ENCODE measurements at regions not wholly inside any gene's neighbourhood (a gene's known extent, or its start where the extent isn't known, plus 50 kb on each side); places are given as distances from the start of the nearest gene placed in this dataset.

DNA sequence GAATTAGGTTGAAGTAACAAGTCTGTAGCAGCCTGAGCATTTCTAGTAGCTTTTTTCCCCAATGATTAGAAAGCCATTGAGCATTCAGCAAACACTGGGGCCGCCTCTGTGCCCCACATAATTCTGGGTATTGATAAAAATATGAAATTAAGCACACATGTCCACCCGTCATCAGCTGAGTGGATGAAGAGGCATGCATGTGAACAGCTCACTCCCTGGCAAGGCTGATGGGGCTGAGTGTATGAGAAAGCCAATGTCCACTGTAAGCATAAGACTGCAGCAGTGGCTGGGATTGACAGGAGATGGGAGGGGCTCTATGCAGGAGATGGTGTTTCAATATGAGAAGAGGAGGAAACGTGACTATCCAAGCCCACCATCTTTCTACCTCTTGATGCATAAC lies 124.4 kb upstream of the KLHL29 start:
- TF ChIP-seq, protein P1, sequence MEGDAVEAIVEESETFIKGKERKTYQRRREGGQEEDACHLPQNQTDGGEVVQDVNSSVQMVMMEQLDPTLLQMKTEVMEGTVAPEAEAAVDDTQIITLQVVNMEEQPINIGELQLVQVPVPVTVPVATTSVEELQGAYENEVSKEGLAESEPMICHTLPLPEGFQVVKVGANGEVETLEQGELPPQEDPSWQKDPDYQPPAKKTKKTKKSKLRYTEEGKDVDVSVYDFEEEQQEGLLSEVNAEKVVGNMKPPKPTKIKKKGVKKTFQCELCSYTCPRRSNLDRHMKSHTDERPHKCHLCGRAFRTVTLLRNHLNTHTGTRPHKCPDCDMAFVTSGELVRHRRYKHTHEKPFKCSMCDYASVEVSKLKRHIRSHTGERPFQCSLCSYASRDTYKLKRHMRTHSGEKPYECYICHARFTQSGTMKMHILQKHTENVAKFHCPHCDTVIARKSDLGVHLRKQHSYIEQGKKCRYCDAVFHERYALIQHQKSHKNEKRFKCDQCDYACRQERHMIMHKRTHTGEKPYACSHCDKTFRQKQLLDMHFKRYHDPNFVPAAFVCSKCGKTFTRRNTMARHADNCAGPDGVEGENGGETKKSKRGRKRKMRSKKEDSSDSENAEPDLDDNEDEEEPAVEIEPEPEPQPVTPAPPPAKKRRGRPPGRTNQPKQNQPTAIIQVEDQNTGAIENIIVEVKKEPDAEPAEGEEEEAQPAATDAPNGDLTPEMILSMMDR (IDR thresholded peaks at IDR 0.05): no peak
- no peak for TF ChIP-seq POLR2A (IDR thresholded peaks at IDR 0.05)
- TF ChIP-seq EP300 (IDR thresholded peaks at IDR 0.05): no peak

Data from ovary (tissue), 3 donors.